ENCODE measurements at regions not wholly inside any gene's neighbourhood (a gene's known extent, or its start where the extent isn't known, plus 50 kb on each side); places are given as distances from the start of the nearest gene placed in this dataset.

- no peak overlapping the region for H3K27ac ChIP-seq
- 63 to 64% methylated on average over 6 of the region's 6 CpGs for WGBS, 2 donors
- H3K36me3 ChIP-seq = no peaks in the 10 kb centered on the region
- TF ChIP-seq CTCF (IDR thresholded peaks at IDR 0.05) = no peak
- H3K27me3 ChIP-seq = no peaks in the 10 kb centered on the region
- intact Hi-C loops (cut with DNase I) = no loop called here
- no peak for ATAC-seq
- H3K4me3 ChIP-seq = no peak overlapping the region
- no peaks in the 10 kb centered on the region for H3K4me1 ChIP-seq
- no peak for DNase-seq
- no peaks in the 10 kb centered on the region for H3K9me3 ChIP-seq
Measured at GRCh38 chr11:19404787-19405186, 164.0 kb upstream of the E2F8 start.

- TF ChIP-seq CTCF (IDR thresholded peaks at IDR 0.05) = no peak
- H3K4me3 ChIP-seq = no peak overlapping the region
- no peak overlapping the region for H3K27ac ChIP-seq
- intact Hi-C loops (cut with DNase I) = no loop called here
- peaks cover 0 to 8% (median 0%) of the 10 kb centered on the region in 9 donors for H3K4me1 ChIP-seq
- ATAC-seq (no peak), DNase-seq (no peak)
- no peaks in the 10 kb centered on the region for H3K9me3 ChIP-seq
- no peaks in the 10 kb centered on the region for H3K36me3 ChIP-seq
- WGBS, 2 donors = 81% methylated on average over 7 of the region's 7 CpGs
- no peaks in the 10 kb centered on the region for H3K27me3 ChIP-seq
Measured at GRCh38 chr11:19403196-19403895, 162.6 kb upstream of the E2F8 start.

- intact Hi-C loops (cut with DNase I) = no loop called here
- TF ChIP-seq CTCF (IDR thresholded peaks at IDR 0.05) = no peak
- Histone ChIP-seq H3K36me3 (no peaks in the 10 kb centered on the region), H3K27me3 (no peaks in the 10 kb centered on the region), H3K4me3 (no peak overlapping the region), H3K27ac (no peak overlapping the region), H3K9me3 (no peaks in the 10 kb centered on the region), H3K4me1 (peaks cover 0 to 9% (median 0%) of the 10 kb centered on the region in 9 donors)
- ATAC-seq = no peak
- DNase-seq = no peak
- WGBS, 2 donors = 97% methylated on average over 5 of the region's 5 CpGs
Measured at GRCh38 chr11:19400296-19400695, 159.6 kb upstream of the E2F8 start.

DNA sequence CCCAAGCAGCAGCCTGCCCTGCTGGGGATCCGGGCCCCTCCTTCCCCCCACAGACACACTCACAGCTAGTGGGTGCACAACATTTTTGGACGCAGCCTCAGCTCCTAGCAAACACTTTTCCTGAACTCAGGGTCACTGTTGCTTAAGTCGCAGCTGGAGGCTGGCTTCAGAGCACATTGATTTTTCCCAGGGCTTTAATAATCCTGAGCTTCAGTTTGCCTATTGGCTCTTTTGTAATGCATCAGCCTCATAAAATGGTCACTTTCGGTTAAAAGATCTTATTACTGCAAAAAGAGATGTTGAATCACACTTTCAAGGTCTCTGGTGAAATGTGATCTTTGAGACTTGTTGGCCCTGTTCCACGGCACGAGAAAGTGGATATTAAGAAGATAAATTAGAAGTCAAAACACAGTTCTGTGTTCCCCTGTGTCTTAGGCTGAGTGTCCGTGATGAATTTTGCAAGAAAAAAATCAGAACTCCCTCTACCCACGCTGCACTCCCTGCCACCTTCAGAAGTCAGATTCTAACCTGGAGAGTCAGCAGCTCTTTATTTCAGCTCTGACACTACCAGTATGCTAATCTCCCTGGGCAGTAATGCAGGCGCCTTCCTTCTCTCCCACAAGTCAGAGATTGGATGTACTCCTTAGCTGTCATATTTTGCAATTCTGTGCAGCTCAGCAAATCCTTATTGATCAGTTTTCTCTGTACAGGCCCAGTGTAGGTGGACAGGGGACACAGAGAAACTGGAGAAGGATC, 158.2 kb upstream of the E2F8 start:
- H3K36me3 ChIP-seq = no peaks in the 10 kb centered on the region
- H3K4me1 ChIP-seq = peaks cover 0 to 9% (median 0%) of the 10 kb centered on the region in 9 donors
- no peak overlapping the region for H3K27ac ChIP-seq
- TF ChIP-seq CTCF (IDR thresholded peaks at IDR 0.05) = no peak
- no peak for DNase-seq
- no peaks in the 10 kb centered on the region for H3K27me3 ChIP-seq
- H3K4me3 ChIP-seq = no peak overlapping the region
- intact Hi-C loops (cut with DNase I) = no loop called here
- H3K9me3 ChIP-seq = no peaks in the 10 kb centered on the region
- 57 to 59% methylated on average over 9 of the region's 9 CpGs for WGBS, 2 donors
- peak in 2 of 8 donors; percentile 55 to 60 for ATAC-seq

Measured in heart right ventricle (tissue), 16 donors.